ENCODE measurements at regions not wholly inside any gene's neighbourhood (a gene's known extent, or its start where the extent isn't known, plus 50 kb on each side); places are given as distances from the start of the nearest gene placed in this dataset.
"Not testable (repeated sequence)": the region's sequence is repeated elsewhere in the genome, so short reads cannot be mapped to it uniquely, and the experiment has no call there.

DNA sequence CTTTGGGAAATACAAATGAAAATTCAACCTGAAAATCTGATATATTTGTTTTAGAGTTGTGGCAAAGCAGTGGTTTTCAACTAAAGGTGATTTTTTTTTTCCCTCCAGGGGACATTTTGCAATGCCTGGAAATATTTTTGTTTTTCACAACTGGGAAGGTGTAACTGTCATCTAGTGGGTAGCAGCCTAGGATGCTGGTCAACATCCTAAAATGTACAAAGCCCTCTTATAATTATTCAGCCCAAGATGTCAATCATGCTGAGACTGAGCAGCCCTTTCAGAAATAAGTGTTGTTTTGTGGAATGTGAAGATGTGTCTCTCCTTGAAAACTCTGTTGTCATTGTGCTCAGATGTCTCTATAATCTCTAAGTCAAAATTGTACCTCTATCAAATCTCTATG, 95.2 kb upstream of the NCAM2 start:
- Histone ChIP-seq H3K9me3 (ENCODE audit: control insufficient read depth in 1 of 2, insufficient read depth in 1 of 2, low read depth in 1 of 2, low read length in 2 of 2) (peaks cover 3 to 23% of the 10 kb centered on the region in 2 experiments; a peak in 2 of 4 replicates), H3K27me3 (ENCODE audit: insufficient read depth, low read length) (no peaks in the 10 kb centered on the region), H3K4me3 (replicated peaks in 1 of 2; ENCODE audit: low read depth in 1 of 2, low read length in 2 of 2) (no peak overlapping the region), H3K4me1 (ENCODE audit: control insufficient read depth in 1 of 2, insufficient read depth in 2 of 2, low read length in 2 of 2) (no peaks in the 10 kb centered on the region), H3K79me2 (ENCODE audit: insufficient read depth, low read length) (no peaks in the 10 kb centered on the region), H3K9ac (ENCODE audit: low read length) (no peak overlapping the region), H3K36me3 (ENCODE audit: control insufficient read depth in 1 of 2, insufficient read depth in 2 of 2, low read length in 2 of 2) (no peaks in the 10 kb centered on the region), H3K27ac (ENCODE audit: low read depth, low read length) (no peak overlapping the region), H2AFZ (ENCODE audit: low read depth, low read length, poor library complexity, severe bottlenecking) (no peak overlapping the region), H3K9me2 (ENCODE audit: insufficient read depth) (no peaks in the 10 kb centered on the region), H3K4me2 (ENCODE audit: low read length) (no peak overlapping the region), H4K20me1 (ENCODE audit: insufficient read depth) (no peaks in the 10 kb centered on the region)
- RAD21 ChIA-PET (ENCODE audit: low non-redundant PET in 1 of 2, low total read pairs in 2 of 2, uncharacterized antibody in 2 of 2, unreplicated experiment in 2 of 2) = no interaction called here
- no peak for TF ChIP-seq YY1 (IDR thresholded peaks at IDR 0.05; ENCODE audit: extremely low read depth, insufficient replicate concordance, low read depth, low read length)
- no peak for TF ChIP-seq CTCF (IDR thresholded peaks at IDR 0.05 in 2 of 3, conservative IDR thresholded peaks at IDR 0.05 in 1 of 3; ENCODE audit: borderline replicate concordance in 1 of 3, insufficient read depth in 1 of 3, low read depth in 2 of 3, low read length in 2 of 3)
- TF ChIP-seq EZH2phosphoT487 (IDR thresholded peaks at IDR 0.05; ENCODE audit: borderline replicate concordance) = no peak
- TF ChIP-seq, protein P1, sequence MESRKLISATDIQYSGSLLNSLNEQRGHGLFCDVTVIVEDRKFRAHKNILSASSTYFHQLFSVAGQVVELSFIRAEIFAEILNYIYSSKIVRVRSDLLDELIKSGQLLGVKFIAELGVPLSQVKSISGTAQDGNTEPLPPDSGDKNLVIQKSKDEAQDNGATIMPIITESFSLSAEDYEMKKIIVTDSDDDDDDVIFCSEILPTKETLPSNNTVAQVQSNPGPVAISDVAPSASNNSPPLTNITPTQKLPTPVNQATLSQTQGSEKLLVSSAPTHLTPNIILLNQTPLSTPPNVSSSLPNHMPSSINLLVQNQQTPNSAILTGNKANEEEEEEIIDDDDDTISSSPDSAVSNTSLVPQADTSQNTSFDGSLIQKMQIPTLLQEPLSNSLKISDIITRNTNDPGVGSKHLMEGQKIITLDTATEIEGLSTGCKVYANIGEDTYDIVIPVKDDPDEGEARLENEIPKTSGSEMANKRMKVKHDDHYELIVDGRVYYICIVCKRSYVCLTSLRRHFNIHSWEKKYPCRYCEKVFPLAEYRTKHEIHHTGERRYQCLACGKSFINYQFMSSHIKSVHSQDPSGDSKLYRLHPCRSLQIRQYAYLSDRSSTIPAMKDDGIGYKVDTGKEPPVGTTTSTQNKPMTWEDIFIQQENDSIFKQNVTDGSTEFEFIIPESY (IDR thresholded peaks at IDR 0.05; ENCODE audit: extremely low read depth, insufficient replicate concordance, low read length) = no peak
- TF ChIP-seq FOSL1 (IDR thresholded peaks at IDR 0.05; ENCODE audit: low read depth) = no peak
- no peak for TF ChIP-seq ELF1 (IDR thresholded peaks at IDR 0.05; ENCODE audit: borderline replicate concordance, low read depth)
- TF ChIP-seq POLR2AphosphoS5 (IDR thresholded peaks at IDR 0.05; ENCODE audit: low read depth, low read length) = no peak
- no peak for TF ChIP-seq MAX (IDR thresholded peaks at IDR 0.05)
- TF ChIP-seq, protein P2, sequence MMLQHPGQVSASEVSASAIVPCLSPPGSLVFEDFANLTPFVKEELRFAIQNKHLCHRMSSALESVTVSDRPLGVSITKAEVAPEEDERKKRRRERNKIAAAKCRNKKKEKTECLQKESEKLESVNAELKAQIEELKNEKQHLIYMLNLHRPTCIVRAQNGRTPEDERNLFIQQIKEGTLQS (IDR thresholded peaks at IDR 0.05) = no peak
- no peak for TF ChIP-seq CEBPB (IDR thresholded peaks at IDR 0.05; ENCODE audit: low read depth)
- TF ChIP-seq POLR2A (IDR thresholded peaks at IDR 0.05; ENCODE audit: borderline replicate concordance, extremely low read depth, insufficient read depth, insufficient read length) = no peak
- TF ChIP-seq SIN3A (IDR thresholded peaks at IDR 0.05; ENCODE audit: low read depth) = no peak
- no peak for TF ChIP-seq JUND (IDR thresholded peaks at IDR 0.05)
- TF ChIP-seq RAD21 (IDR thresholded peaks at IDR 0.05; ENCODE audit: low read depth) = no peak
- no peak for TF ChIP-seq ZFX (IDR thresholded peaks at IDR 0.05)
- no peak for TF ChIP-seq EGR1 (IDR thresholded peaks at IDR 0.05; ENCODE audit: low read depth)
- no peak for TF ChIP-seq ZNF274 (IDR thresholded peaks at IDR 0.05; ENCODE audit: low read depth, low read length)
- no peak for TF ChIP-seq SP1 (IDR thresholded peaks at IDR 0.05; ENCODE audit: low read depth)
- no peak for TF ChIP-seq TCF7L2 (IDR thresholded peaks at IDR 0.05; ENCODE audit: borderline replicate concordance, extremely low read depth, insufficient read depth, insufficient read length)
- TF ChIP-seq SRF (IDR thresholded peaks at IDR 0.05; ENCODE audit: low read depth) = no peak
- DNase-seq (ENCODE audit: low read depth, low spot score) = no peak
- CTCF ChIA-PET = no interaction called here
- intact Hi-C loops (cut with micrococcal nuclease) = no loop called here
- POLR2A ChIA-PET = no interaction called here
- no peak for ATAC-seq
- no TSS peak for BruUV-seq (replicated peaks)

- BruUV-seq (replicated peaks); H4K20me1 ChIP-seq (ENCODE audit: insufficient read depth); POLR2A ChIA-PET; intact Hi-C loops (cut with micrococcal nuclease); H3K4me2 ChIP-seq (ENCODE audit: low read length); H3K4me3 ChIP-seq (replicated peaks in 1 of 2; ENCODE audit: low read depth in 1 of 2, low read length in 2 of 2); H3K79me2 ChIP-seq (ENCODE audit: insufficient read depth, low read length); H3K27me3 ChIP-seq (ENCODE audit: insufficient read depth, low read length); RAD21 ChIA-PET (ENCODE audit: low non-redundant PET in 1 of 2, low total read pairs in 2 of 2, uncharacterized antibody in 2 of 2, unreplicated experiment in 2 of 2); DNase-seq (ENCODE audit: low read depth, low spot score); H3K9me2 ChIP-seq (ENCODE audit: insufficient read depth); H3K27ac ChIP-seq (ENCODE audit: low read depth, low read length); H3K36me3 ChIP-seq (ENCODE audit: control insufficient read depth in 1 of 2, insufficient read depth in 2 of 2, low read length in 2 of 2); H3K9ac ChIP-seq (ENCODE audit: low read length); ATAC-seq; H2AFZ ChIP-seq (ENCODE audit: low read depth, low read length, poor library complexity, severe bottlenecking); H3K4me1 ChIP-seq (ENCODE audit: control insufficient read depth in 1 of 2, insufficient read depth in 2 of 2, low read length in 2 of 2); CTCF ChIA-PET: not testable (repeated sequence)
- H3K9me3 ChIP-seq (ENCODE audit: control insufficient read depth in 1 of 2, insufficient read depth in 1 of 2, low read depth in 1 of 2, low read length in 2 of 2) = peaks cover 0 to 12% of the 10 kb centered on the region in 2 experiments; a peak in 3 of 4 replicates
Measured at GRCh38 chr21:20927555-20927954, 70.7 kb upstream of the NCAM2 start.

All from HCT116 (cell line).